ENCODE measurements at regions not wholly inside any gene's neighbourhood (a gene's known extent, or its start where the extent isn't known, plus 50 kb on each side); places are given as distances from the start of the nearest gene placed in this dataset.

GRCh38 chr13:107124129-107124718 lies 556.3 kb upstream of the ARGLU1 start:
- no peak overlapping the region for H3K9ac ChIP-seq
- H2AFZ ChIP-seq (ENCODE audit: low read depth), result no peak overlapping the region
- no peaks in the 10 kb centered on the region for H3K27me3 ChIP-seq (ENCODE audit: insufficient read depth, low read depth)
- no peaks in the 10 kb centered on the region for H4K20me1 ChIP-seq (ENCODE audit: insufficient read depth)
- H3K27ac ChIP-seq, result no peak overlapping the region
- H3K4me3 ChIP-seq (IDR thresholded peaks at IDR 0.05; ENCODE audit: insufficient read depth, low read depth, low read length), result no peak overlapping the region
- H3K4me2 ChIP-seq, result no peak overlapping the region
- no peaks in the 10 kb centered on the region for H3K4me1 ChIP-seq (ENCODE audit: low read depth, poor library complexity, severe bottlenecking)
- no peak; the same call in 1 of the 2 replicates for TF ChIP-seq CTCF (conservative IDR thresholded peaks at IDR 0.05; ENCODE audit: low read depth, low read length)
- H3K36me3 ChIP-seq (ENCODE audit: insufficient read depth), result no peaks in the 10 kb centered on the region
- H3K79me2 ChIP-seq (ENCODE audit: insufficient read depth, low read depth), result no peaks in the 10 kb centered on the region

GRCh38 chr13:107121793-107122192 lies 553.9 kb upstream of the ARGLU1 start:
- no peak for TF ChIP-seq CTCF (conservative IDR thresholded peaks at IDR 0.05; ENCODE audit: low read depth, low read length)
- Histone ChIP-seq H3K9ac (no peak overlapping the region), H2AFZ (ENCODE audit: low read depth) (no peak overlapping the region), H3K4me3 (IDR thresholded peaks at IDR 0.05; ENCODE audit: insufficient read depth, low read depth, low read length) (no peak overlapping the region), H3K36me3 (ENCODE audit: insufficient read depth) (no peaks in the 10 kb centered on the region), H3K27ac (no peak overlapping the region), H4K20me1 (ENCODE audit: insufficient read depth) (no peaks in the 10 kb centered on the region), H3K4me2 (no peak overlapping the region), H3K79me2 (ENCODE audit: insufficient read depth, low read depth) (no peaks in the 10 kb centered on the region), H3K4me1 (ENCODE audit: low read depth, poor library complexity, severe bottlenecking) (no peaks in the 10 kb centered on the region), H3K27me3 (ENCODE audit: insufficient read depth, low read depth) (no peaks in the 10 kb centered on the region)

GRCh38 chr13:107119989-107120881 lies 552.3 kb upstream of the ARGLU1 start:
- TF ChIP-seq CTCF (conservative IDR thresholded peaks at IDR 0.05; ENCODE audit: low read depth, low read length), result no peak

GRCh38 chr13:107118506-107118905 lies 550.6 kb upstream of the ARGLU1 start:
- Histone ChIP-seq H2AFZ (ENCODE audit: low read depth) (no peak overlapping the region), H3K27ac (no peak overlapping the region), H3K27me3 (ENCODE audit: insufficient read depth, low read depth) (no peaks in the 10 kb centered on the region), H3K4me3 (IDR thresholded peaks at IDR 0.05; ENCODE audit: insufficient read depth, low read depth, low read length) (no peak overlapping the region), H4K20me1 (ENCODE audit: insufficient read depth) (no peaks in the 10 kb centered on the region), H3K79me2 (ENCODE audit: insufficient read depth, low read depth) (no peaks in the 10 kb centered on the region), H3K9ac (no peak overlapping the region), H3K4me2 (no peak overlapping the region), H3K36me3 (ENCODE audit: insufficient read depth) (no peaks in the 10 kb centered on the region), H3K4me1 (ENCODE audit: low read depth, poor library complexity, severe bottlenecking) (no peaks in the 10 kb centered on the region)
- no peak for TF ChIP-seq CTCF (conservative IDR thresholded peaks at IDR 0.05; ENCODE audit: low read depth, low read length)

More at GRCh38 chr13:107119989-107120881, 552.3 kb upstream of the ARGLU1 start:
- Histone ChIP-seq H3K9ac (no peak overlapping the region), H3K4me2 (no peak overlapping the region), H3K79me2 (ENCODE audit: insufficient read depth, low read depth) (no peaks in the 10 kb centered on the region), H3K27me3 (ENCODE audit: insufficient read depth, low read depth) (no peaks in the 10 kb centered on the region), H3K36me3 (ENCODE audit: insufficient read depth) (no peaks in the 10 kb centered on the region), H3K4me1 (ENCODE audit: low read depth, poor library complexity, severe bottlenecking) (no peaks in the 10 kb centered on the region), H2AFZ (ENCODE audit: low read depth) (no peak overlapping the region), H4K20me1 (ENCODE audit: insufficient read depth) (no peaks in the 10 kb centered on the region), H3K27ac (no peak overlapping the region), H3K4me3 (IDR thresholded peaks at IDR 0.05; ENCODE audit: insufficient read depth, low read depth, low read length) (no peak overlapping the region)

Data from KMS-11 (cell line).